Testis (tissue), 2 donors: ENCODE measurements at regions not wholly inside any gene's neighbourhood (a gene's known extent, or its start where the extent isn't known, plus 50 kb on each side); places are given as distances from the start of the nearest gene placed in this dataset.

Source experiments
- DNase-seq: peaks from one replicate; pipeline ENCODE4 v3.0.0-alpha.2; 2019
- H3K27ac ChIP-seq, 2 donors: fragments of 200-600 bp; sonication (generic); one replicate each; pipeline ENCODE4 v1.5.1; 2019
- H3K27me3 ChIP-seq: fragments of 200-600 bp; sonication (generic); one replicate; pipeline ENCODE4 v1.5.1; 2019
- H3K36me3 ChIP-seq: fragments of 200-600 bp; sonication (generic); one replicate; pipeline ENCODE4 v1.5.1; 2017; ENCODE audit warnings: low read depth; ENCODE audit errors: missing control alignments
- H3K4me1 ChIP-seq: fragments of 200-600 bp; sonication (generic); one replicate; pipeline ENCODE4 v1.5.1; 2019
- H3K4me3 ChIP-seq, 2 donors: fragments of 200-600 bp; sonication (generic); one replicate each; pipeline ENCODE4 v1.5.1; 2017 to 2019
- H3K9me3 ChIP-seq: fragments of 200-600 bp; sonication (generic); one replicate; pipeline ENCODE4 v1.5.1; 2017
- CTCF ChIP-seq, 3 experiments: fragments of 450-650 bp in 2 of 3; fragments of 200-600 bp in 1 of 3; sonication (generic) in 1 of 3; IDR thresholded peaks; one replicate each; pipeline ENCODE4 v1.5.1; 2016 to 2019; ENCODE audit warnings: antibody characterized with exemption in 3 of 3, mild to moderate bottlenecking in 2 of 3, moderate library complexity in 1 of 3
- POLR2A ChIP-seq: fragments of 450-650 bp; IDR thresholded peaks from one replicate; pipeline ENCODE4 v1.6.1; 2017; ENCODE audit warnings: antibody characterized with exemption, mild to moderate bottlenecking, moderate library complexity
- WGBS, 2 donors: methylation state at CpG; one replicate each; pipeline ENCODE4 v1.1.5; 2018; 5-methylcytosine and 5-hydroxymethylcytosine counted together
- intact Hi-C: fragments of 100-400 bp; cut with DNase I; formaldehyde crosslinking; loops from one replicate; pipeline ENCODE4 v1.15.1; 2023; ENCODE audit warnings: low total_unique reads

GRCh38 chr11:11137339-11137738, 215.7 kb downstream of the CSNK2A3 start:
- Histone ChIP-seq H3K36me3 (no peaks in the 10 kb centered on the region), H3K4me1 (peaks cover 7% of the 10 kb centered on the region), H3K9me3 (no peaks in the 10 kb centered on the region), H3K27ac (no peak overlapping the region), H3K4me3 (no peak overlapping the region), H3K27me3 (no peaks in the 10 kb centered on the region)
- no peak for TF ChIP-seq POLR2A
- no peak for TF ChIP-seq CTCF (IDR thresholded peaks at IDR 0.05)
- WGBS, 2 donors = 88 to 100% methylated on average over 1 of the region's 1 CpG
- intact Hi-C loops = no loop called here
- DNase-seq = no peak

DNA sequence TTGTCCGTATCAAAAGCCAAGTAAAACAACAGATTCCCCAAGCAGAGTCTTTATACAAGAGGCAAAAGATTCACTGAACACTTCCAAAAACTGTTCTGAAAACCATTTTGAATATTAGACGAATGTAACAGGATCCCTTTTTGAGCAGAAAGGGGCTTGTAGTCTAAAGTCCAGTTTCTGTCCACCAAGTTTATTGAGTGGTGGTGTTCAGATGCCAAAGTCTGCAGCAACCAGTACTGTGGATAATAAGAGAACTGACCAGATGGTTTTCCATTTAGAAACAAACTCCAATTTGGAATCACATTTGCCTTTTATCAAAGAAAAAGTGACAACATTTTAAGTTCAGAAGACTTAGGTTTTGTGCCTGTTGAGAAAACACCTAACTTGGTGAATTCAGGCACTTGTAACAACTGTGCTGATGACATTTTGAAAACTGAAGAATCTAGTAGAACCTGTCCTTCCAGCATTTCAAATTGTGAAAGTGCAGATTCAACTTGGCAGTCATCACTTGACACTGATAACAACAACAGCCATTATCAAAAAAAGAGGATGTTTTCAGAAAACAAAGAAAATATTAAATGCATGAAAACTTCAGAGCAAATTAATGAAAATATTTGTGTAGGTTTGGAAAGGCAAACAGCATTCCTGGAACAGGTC, 217.1 kb downstream of the CSNK2A3 start:
- no peaks in the 10 kb centered on the region for H3K9me3 ChIP-seq
- H3K27me3 ChIP-seq = no peaks in the 10 kb centered on the region
- H3K4me3 ChIP-seq = no peak overlapping the region
- intact Hi-C loops = no loop called here
- no peaks in the 10 kb centered on the region for H3K36me3 ChIP-seq
- no peak for DNase-seq
- no peak for TF ChIP-seq CTCF (IDR thresholded peaks at IDR 0.05)
- TF ChIP-seq POLR2A = no peak
- H3K27ac ChIP-seq = no peak overlapping the region
- WGBS, 2 donors = 45 to 60% methylated on average over 2 of the region's 2 CpGs
- no peaks in the 10 kb centered on the region for H3K4me1 ChIP-seq

GRCh38 chr11:11129118-11129517, 223.9 kb downstream of the CSNK2A3 start:
- no peak for TF ChIP-seq POLR2A
- no peak for TF ChIP-seq CTCF (IDR thresholded peaks at IDR 0.05)
- no peaks in the 10 kb centered on the region for H3K4me1 ChIP-seq
- H3K4me3 ChIP-seq = no peak overlapping the region
- no peak overlapping the region for H3K27ac ChIP-seq
- no peaks in the 10 kb centered on the region for H3K27me3 ChIP-seq
- WGBS, 2 donors = 86 to 90% methylated on average over 1 of the region's 1 CpG
- no peak for DNase-seq
- intact Hi-C loops = no loop called here
- no peaks in the 10 kb centered on the region for H3K36me3 ChIP-seq
- H3K9me3 ChIP-seq = no peaks in the 10 kb centered on the region

DNA sequence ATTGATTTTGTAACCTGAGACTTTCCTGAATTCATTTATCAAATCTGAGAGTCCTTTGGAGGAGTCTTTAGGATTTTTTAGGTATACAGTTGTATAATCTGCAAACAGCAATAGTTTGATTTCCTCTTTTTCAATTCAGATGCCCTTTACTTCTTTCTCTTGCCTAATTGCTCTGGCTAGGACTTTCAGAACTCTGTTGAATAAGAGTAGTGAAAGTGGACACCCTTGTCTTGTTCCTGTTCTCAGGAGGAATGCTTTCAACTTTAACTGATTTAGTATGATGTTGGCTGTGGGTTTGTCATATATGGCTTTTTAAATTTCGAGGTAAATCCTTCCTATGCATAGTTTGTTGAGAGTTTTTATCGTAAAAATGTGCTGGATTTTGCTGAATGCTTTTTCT, 227.4 kb downstream of the CSNK2A3 start:
- 83 to 89% methylated on average over 2 of the region's 2 CpGs for WGBS, 2 donors
- no peaks in the 10 kb centered on the region for H3K9me3 ChIP-seq
- intact Hi-C loops = no loop called here
- H3K4me3 ChIP-seq = no peak overlapping the region
- no peaks in the 10 kb centered on the region for H3K4me1 ChIP-seq
- no peak for TF ChIP-seq POLR2A
- TF ChIP-seq CTCF (IDR thresholded peaks at IDR 0.05) = no peak
- no peaks in the 10 kb centered on the region for H3K27me3 ChIP-seq
- no peak for DNase-seq
- no peaks in the 10 kb centered on the region for H3K36me3 ChIP-seq
- H3K27ac ChIP-seq = no peak overlapping the region

DNA sequence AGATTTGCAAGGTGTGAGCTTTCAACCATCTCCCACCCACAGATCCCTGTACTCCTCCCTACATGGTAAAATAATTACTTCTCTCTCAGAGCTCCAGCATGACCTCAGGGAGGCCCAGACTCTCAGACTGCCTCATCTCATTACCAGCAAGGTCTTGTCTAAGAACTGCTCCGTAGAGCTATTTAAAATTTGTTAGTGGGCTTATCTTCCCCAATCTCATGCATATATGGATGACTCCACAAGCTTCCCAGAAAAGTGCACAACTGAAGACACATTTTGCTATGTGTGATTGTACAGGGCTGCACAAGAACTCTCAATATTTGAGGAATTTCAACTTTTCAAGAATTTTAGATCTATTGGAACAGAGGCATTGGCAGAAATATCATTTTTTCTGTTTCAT, 230.3 kb downstream of the CSNK2A3 start:
- no peaks in the 10 kb centered on the region for H3K36me3 ChIP-seq
- 77 to 90% methylated on average over 1 of the region's 1 CpG for WGBS, 2 donors
- intact Hi-C loops = no loop called here
- DNase-seq = no peak
- H3K4me1 ChIP-seq = no peaks in the 10 kb centered on the region
- TF ChIP-seq CTCF (IDR thresholded peaks at IDR 0.05) = no peak
- TF ChIP-seq POLR2A = no peak
- no peaks in the 10 kb centered on the region for H3K9me3 ChIP-seq
- H3K4me3 ChIP-seq = no peak overlapping the region
- no peaks in the 10 kb centered on the region for H3K27me3 ChIP-seq
- no peak overlapping the region for H3K27ac ChIP-seq
